ENCODE measurements at regions not wholly inside any gene's neighbourhood (a gene's known extent, or its start where the extent isn't known, plus 50 kb on each side); places are given as distances from the start of the nearest gene placed in this dataset.
"Not testable (repeated sequence)": the region's sequence is repeated elsewhere in the genome, so short reads cannot be mapped to it uniquely, and the experiment has no call there.

DNA sequence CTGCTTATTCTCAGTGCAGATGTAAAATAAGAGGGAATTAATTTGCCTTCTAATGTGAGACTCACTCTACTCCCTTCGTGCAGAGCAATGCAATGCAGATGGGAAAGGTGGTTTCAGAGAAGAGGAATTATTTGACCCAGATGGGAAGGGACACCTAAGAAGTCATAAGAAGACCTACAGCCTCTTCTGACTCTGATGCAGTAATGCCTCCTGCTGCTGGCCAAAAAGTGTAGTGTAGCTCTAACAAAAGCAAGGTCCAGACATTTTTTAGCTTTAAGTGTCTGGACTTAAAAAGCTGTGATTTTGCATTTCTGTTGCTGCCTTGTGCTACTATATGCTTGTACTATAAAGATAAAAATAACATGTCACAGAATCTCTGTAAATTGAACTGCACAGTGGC lies 501.4 kb downstream of the TTLL7 start:
- CTCF ChIA-PET, result interaction anchor here (0.6 kb wide), 1 partner anchor 1156 kb away, joined by 3 read pairs; no protein-coding TSS in a partner anchor
- DNase-seq (ENCODE audit: low spot score), result no peak
- POLR2A ChIA-PET (ENCODE audit: low non-redundant PET), result no interaction called here
- no peak overlapping the region for H3K27ac ChIP-seq
- TF ChIP-seq, protein P1, sequence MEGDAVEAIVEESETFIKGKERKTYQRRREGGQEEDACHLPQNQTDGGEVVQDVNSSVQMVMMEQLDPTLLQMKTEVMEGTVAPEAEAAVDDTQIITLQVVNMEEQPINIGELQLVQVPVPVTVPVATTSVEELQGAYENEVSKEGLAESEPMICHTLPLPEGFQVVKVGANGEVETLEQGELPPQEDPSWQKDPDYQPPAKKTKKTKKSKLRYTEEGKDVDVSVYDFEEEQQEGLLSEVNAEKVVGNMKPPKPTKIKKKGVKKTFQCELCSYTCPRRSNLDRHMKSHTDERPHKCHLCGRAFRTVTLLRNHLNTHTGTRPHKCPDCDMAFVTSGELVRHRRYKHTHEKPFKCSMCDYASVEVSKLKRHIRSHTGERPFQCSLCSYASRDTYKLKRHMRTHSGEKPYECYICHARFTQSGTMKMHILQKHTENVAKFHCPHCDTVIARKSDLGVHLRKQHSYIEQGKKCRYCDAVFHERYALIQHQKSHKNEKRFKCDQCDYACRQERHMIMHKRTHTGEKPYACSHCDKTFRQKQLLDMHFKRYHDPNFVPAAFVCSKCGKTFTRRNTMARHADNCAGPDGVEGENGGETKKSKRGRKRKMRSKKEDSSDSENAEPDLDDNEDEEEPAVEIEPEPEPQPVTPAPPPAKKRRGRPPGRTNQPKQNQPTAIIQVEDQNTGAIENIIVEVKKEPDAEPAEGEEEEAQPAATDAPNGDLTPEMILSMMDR (conservative IDR thresholded peaks at IDR 0.05; ENCODE audit: low read depth), result no peak

DNA sequence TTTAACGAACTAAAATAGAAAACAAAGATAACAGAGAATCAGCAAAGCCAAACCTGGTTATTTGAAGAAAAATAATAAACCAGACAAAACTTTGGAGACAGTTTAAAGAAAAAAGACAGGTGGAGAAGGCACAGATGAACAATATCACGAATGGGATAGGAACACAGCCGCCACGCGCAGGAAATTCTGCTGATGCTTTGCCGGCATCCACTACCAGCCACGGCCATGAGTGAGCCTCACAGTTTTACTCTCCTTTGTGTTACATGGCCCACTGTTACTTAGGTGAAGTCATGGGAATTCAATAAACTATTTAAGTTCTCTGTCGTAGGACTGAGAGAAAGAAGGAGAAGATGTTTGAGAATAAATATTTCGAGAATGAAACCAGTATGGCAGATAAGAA lies 503.4 kb downstream of the TTLL7 start:
- H3K27ac ChIP-seq, result no peak overlapping the region
- POLR2A ChIA-PET (ENCODE audit: low non-redundant PET), result no interaction called here
- CTCF ChIA-PET, result no interaction called here
- no peak for DNase-seq (ENCODE audit: low spot score)
- TF ChIP-seq, protein P1 (conservative IDR thresholded peaks at IDR 0.05; ENCODE audit: low read depth), result no peak

DNA sequence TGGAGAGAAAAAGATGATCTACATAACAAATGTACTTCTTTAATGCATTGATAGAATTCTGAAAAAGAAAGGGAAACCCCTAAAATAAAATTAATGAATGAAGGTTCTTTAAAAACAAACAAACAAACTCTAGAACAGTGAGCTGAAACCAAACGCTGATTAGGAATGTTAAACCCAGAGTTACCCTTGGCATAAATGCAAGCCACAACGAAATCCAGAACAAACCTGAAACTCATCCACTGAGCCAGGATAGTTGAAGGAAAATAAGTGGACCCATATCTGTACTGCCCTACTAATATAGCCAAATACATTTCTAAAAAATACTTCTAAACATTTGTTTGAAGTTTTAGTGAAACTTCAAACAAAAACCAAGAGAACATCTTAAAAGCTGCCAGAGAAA lies 505.3 kb downstream of the TTLL7 start:
- CTCF ChIA-PET, result no interaction called here
- POLR2A ChIA-PET (ENCODE audit: low non-redundant PET), result no interaction called here
- TF ChIP-seq, protein P1 (conservative IDR thresholded peaks at IDR 0.05; ENCODE audit: low read depth), result no peak
- DNase-seq (ENCODE audit: low spot score), result no peak
- H3K27ac ChIP-seq, result no peak overlapping the region

DNA sequence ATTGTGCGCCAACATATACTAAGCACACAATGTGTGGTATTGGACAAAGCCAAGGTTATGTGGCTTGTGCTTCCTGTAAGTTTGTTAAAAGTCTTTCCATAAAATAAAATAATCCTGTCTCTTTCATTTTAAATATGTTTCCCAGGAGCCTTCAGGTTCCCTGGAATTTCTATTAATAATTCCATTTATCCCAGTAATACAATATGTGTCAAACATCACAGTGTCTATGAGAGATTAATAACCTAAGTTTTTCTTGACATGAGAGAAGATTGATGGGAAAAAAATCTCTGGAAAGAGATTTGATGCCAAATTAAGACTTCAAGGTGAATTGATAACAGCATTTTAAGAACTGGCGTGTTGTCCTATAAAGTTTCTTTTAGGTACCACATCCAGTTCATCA lies 507.0 kb downstream of the TTLL7 start:
- CTCF ChIA-PET, result no interaction called here

DNA sequence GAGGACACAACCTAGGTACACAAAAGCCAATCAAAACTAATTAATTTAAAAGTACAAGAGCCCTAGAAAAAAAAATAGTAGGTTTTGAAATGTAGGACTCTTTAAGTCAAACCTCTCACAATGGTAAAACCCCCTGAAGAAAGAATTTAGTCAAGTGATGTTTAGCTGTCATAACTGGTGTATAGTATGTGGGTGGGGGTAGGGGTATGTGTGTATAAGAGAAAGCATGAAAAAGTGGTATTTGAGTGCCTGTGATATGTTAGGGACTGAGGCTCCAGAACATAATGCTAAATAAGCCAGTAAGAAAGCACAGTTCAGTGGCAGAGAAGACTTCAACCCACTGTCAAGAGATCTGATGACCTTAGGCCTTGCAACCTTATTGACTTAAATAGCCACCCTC lies 507.9 kb downstream of the TTLL7 start:
- TF ChIP-seq, protein P1 (conservative IDR thresholded peaks at IDR 0.05; ENCODE audit: low read depth), result no peak
- H3K27ac ChIP-seq, result no peak overlapping the region
- POLR2A ChIA-PET (ENCODE audit: low non-redundant PET), result no interaction called here
- CTCF ChIA-PET, result no interaction called here
- DNase-seq (ENCODE audit: low spot score), result no peak

More for the DNA sequence above, 507.0 kb downstream of the TTLL7 start:
- POLR2A ChIA-PET (ENCODE audit: low non-redundant PET), result no interaction called here
- TF ChIP-seq, protein P1 (conservative IDR thresholded peaks at IDR 0.05; ENCODE audit: low read depth), result no peak
- DNase-seq (ENCODE audit: low spot score), result no peak
- no peak overlapping the region for H3K27ac ChIP-seq

DNA sequence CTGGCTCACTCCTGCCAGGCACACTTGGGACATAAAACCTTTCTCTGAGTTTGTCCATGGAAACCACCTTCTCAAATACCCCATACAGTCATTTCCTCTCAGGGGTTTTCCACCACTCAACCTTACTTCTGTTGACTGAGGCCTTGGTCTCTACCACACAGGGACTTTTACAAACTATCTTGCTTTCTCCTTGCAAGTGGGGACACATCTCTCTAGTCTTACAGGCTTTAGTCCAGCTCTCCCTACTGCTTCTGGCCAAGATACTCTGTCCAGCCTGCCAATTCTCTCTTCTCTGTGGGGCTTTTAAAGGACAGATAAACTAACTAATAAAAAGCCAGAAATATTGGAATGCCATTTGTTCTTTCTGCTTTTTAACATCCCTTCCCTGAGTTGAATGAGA lies 510.8 kb downstream of the TTLL7 start:
- CTCF ChIA-PET; DNase-seq (ENCODE audit: low spot score); H3K27ac ChIP-seq; POLR2A ChIA-PET (ENCODE audit: low non-redundant PET): not testable (repeated sequence)

DNA sequence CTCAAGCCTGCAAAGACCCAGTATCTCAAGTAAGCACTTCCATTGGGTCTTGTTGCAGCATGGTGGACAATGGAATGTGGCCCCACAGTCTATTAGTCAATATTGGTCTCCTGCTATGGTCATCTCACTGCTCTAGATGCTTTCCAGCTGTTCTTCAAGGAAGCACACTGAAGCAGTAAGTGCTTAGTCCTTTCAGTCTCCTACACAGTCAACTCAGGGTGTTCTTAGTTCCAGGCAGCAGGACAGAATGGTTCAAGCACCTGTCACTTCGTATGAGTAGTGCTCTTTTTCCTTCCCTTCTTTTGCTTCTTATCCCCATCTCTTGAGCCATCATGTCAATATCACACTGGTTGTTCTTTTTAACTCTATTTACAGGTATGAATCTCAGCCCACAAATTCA lies 511.5 kb downstream of the TTLL7 start:
- H3K27ac ChIP-seq; DNase-seq (ENCODE audit: low spot score); POLR2A ChIA-PET (ENCODE audit: low non-redundant PET); CTCF ChIA-PET: not testable (repeated sequence)

DNA sequence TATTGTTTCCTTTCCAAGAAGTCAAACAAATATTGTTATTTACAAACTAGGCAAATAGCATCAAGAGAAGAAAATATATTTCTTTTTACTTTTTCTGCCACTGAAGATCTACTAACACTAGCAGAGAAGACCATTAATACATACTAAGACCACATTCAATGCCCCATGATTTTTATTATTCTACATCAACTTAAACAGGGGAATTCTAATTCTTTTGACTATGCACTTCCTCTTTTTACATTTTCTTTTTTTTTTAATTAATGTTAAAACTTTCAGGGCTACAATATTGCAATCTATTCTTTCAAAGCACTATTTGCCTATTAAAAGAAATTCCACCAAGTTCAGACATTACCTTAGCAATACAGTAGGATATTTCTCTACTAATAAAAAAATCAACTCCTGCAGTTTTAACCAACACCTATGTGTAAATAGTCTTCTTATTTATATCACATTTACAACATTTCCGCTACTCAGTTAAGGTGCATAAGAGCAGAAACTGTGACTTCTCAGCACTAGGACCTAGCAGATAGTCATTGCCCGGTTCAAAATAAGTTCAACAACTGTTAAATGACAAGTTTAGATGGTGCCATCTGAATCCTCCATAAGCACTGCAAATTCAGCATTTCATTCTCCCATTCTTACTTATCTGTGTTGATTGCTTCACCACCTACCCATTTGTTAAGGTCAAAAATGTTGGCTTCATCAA lies 513.5 kb downstream of the TTLL7 start:
- H3K27ac ChIP-seq; DNase-seq (ENCODE audit: low spot score); POLR2A ChIA-PET (ENCODE audit: low non-redundant PET): not testable (repeated sequence)

DNA sequence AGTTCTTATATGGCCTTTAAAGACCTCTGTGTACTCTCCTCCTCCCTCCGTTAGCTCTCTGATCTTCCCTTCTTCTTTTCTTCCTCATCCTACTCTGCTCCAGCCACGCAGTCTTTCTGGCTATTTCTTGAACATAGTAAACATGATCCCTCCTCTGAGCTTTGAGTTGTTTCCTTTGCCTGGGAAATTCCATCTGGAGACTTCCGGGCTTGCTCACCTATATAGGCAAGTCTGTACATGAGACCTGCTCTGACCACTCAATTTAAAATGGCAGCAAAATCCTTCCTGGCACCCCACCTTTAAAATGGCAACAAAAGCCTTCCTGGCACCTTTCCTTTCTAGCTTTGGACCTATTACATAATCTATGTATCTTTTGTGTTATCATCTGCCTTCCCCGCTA lies 517.6 kb downstream of the TTLL7 start:
- H3K27ac ChIP-seq; POLR2A ChIA-PET (ENCODE audit: low non-redundant PET); CTCF ChIA-PET; DNase-seq (ENCODE audit: low spot score): not testable (repeated sequence)

More for the DNA sequence above, 513.5 kb downstream of the TTLL7 start:
- CTCF ChIA-PET, result not testable (repeated sequence)

DNA sequence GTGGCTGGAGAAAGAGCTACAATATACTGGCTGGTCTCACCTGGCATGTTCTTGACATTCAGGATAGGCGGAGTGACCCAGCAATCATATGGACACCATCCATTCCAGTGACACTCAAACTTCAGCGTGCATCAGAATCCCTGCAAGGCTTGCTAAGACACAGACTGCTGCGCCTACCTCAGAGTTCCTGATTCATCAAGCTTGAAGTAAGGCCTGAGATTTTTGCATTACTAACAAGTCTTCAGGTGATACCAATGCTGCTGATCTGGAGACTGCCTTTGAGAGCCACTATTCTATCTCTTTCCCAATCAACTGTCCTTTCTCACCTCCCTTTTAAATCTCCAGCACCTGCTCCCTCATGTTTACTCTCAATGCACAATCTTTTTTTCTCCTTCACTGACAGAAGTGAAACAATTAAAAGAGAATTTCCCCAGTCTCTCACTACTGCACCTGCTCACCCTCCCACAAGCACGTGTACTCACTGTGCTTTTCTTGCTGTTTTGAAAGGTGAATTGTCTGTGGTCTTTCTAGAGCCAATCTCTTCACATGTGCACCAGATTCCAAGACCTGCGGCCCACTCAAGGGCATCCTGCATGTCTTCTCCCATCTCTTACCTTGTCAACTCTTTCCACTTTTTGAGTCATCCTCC lies 519.2 kb downstream of the TTLL7 start:
- POLR2A ChIA-PET (ENCODE audit: low non-redundant PET); H3K27ac ChIP-seq; CTCF ChIA-PET; DNase-seq (ENCODE audit: low spot score): not testable (repeated sequence)

DNA sequence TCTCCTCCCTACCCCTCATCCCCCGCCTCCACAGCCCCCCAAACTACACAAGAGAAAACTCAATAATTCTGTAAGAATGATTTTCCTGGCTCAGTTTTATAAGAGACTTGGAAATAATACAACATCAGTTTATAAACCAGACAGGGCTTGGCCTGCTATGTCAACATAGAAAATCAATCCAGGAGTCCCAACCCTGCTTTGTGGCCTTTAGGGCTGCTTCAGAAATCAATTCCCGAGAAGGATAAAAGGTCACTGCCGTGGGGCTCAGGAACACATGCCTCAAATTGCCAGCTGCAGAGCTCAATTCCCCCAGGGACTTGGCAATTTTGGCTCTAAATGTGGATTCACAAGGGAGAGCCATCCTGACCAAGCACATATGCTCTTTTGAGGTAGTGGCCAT lies 520.8 kb downstream of the TTLL7 start:
- CTCF ChIA-PET; DNase-seq (ENCODE audit: low spot score); H3K27ac ChIP-seq; POLR2A ChIA-PET (ENCODE audit: low non-redundant PET): not testable (repeated sequence)

DNA sequence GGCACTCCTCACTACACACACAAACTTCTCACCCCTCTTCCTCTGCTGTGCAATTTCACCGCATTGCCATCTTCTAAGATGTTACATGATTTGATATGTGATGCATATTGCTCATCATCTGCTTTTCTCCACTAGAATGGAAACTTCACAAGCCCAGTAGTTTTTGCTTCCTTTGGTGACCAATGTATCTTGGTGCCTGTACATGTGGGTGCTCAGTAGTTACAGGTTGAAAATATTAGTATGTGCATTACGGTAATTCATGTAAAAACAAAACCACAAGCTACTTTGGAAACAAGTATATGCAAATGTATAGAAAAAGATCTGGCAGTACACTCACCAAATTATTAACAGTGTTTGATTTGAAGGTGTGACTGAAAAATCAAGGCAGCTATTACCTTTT lies 522.4 kb downstream of the TTLL7 start:
- CTCF ChIA-PET; DNase-seq (ENCODE audit: low spot score); POLR2A ChIA-PET (ENCODE audit: low non-redundant PET); H3K27ac ChIP-seq: not testable (repeated sequence)
